GM13977 (cell line): ENCODE measurements at regions not wholly inside any gene's neighbourhood (a gene's known extent, or its start where the extent isn't known, plus 50 kb on each side); places are given as distances from the start of the nearest gene placed in this dataset.

Experiments
- DNase-seq: peaks from one replicate; pipeline ENCODE4 v3.0.0; 2012; ENCODE audit warnings: low spot score
- CTCF ChIP-seq: IDR thresholded peaks from 2 replicates; pipeline ENCODE4 v1.5.1; 2012; ENCODE audit warnings: mild to moderate bottlenecking, control low read depth; ENCODE audit not compliant: insufficient read depth; ENCODE audit errors: extremely low read depth, missing control alignments
- in situ Hi-C: fragments of 300-500 bp; cut with MboI; formaldehyde crosslinking; loops from one replicate; pipeline ENCODE4 v1.12.0; 2022; ENCODE audit warnings: low sequenced_read_pairs, low pct_unique_long_range_greater_than_20kb, mixed read lengths, inconsistent platforms; ENCODE audit not compliant: unreplicated experiment

DNA sequence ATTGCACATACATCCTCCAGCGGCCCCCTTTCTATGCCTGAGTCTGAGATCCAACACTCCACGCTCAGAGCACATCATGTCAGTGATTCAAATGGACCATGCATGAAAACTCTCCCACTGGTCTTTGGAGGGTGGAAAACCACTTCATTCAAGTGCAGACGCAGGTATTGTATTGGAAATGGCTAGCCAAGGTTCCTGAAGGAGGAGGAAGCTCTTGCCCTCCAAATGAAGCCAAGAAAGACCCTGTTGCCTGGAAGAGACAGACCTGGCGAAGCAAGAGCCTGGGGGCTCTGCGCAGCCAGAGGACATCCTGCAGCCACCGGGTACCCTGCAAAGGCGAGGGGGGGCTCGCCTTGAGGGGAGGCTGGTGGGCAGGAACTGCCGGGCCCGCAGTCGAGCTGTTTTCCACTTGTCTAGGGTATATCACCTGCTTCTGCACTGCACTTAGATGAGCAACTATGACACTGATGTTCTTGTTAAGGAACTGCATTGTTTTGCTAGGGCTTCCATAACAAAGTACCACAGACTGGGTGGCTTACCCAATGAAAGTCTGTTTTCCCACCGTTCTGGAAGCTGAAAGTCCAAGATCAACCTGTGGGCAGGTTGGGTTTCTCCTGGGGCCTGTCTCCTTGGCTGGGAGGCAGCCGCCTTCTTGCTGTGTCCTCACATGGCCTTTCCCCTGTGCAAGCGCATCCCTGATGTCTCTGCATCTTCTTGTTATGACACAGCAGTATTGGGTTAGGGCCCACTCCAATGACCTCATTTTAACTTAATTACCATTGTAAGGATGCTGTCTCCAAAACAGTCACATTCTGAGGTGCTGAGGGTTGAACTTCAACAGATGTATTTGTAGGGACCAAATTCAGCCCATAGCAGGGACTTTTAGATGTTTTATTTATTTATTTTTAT lies 233.4 kb downstream of the ARHGAP12 start:
- in situ Hi-C loops: no loop called here
- DNase-seq: no peak
- no peak for TF ChIP-seq CTCF

DNA sequence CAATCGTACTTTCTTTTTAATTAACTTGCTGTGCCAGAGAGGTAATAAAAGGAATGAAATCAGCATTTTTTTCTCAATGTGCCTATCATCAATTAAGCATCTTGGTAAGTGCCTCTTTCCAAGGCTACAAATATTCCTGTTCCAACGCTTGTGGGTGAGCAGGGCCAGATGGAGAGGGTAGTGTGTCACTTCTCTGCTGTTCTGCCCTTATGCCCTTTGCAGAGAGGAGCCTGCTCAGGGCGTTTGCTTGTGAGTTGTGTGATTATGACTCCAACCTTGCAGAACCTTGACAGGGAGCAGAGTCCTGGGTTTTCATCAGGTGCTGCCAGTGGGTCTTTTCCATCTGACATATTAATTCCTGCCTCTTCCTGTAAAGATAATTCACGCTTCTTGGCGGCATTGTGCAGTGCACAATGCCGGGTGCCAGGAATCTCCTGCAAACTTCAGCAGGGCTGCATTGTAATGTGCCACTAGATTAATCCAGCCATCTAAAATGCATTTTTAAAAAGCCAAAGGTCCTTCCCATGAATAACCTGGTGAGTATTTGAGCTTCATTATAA lies 234.4 kb downstream of the ARHGAP12 start:
- in situ Hi-C loops: no loop called here
- DNase-seq: no peak
- TF ChIP-seq CTCF: no peak

DNA sequence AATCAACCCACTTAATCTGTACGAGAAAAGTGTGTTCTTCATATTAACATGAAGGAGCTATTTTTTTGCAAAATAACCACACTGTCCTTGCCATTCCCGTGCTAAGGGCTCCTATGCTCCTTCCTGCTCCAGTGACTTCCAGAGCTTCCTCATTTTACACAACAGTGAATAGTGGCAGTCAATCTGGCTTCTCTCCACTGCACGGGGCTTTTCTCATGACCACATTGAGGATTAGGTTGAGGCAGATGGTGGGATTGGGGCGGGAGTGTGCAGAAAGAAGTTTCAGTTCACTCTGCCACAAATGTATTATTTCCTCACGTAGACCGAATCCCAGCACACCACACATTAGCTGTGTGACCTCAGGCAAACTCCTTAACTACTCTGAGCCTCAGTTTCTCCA lies 235.1 kb downstream of the ARHGAP12 start:
- in situ Hi-C loops: no loop called here
- no peak for DNase-seq
- no peak for TF ChIP-seq CTCF

DNA sequence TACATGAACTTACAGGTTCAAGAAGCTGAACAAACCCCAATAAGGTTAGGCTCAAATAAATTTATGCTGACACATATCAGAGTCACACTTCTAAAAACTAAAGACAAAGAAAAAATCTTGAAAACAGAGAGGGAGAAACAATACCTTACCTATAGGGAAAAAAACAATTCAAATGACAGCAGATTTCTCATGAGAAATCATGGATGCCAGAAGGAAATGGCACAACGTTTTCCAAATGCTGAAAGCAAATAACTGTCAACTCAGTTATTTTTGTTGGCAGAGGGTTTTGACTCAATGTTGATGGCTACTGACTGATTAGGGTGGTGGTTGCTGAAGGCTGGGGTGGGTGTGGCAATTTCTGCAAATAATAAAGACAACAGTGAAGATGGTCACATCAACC lies 239.4 kb downstream of the ARHGAP12 start:
- in situ Hi-C loops: no loop called here
- no peak for TF ChIP-seq CTCF
- DNase-seq: no peak

GRCh38 chr10:31687663-31688482 lies 240.8 kb downstream of the ARHGAP12 start:
- DNase-seq: no peak
- in situ Hi-C loops: no loop called here
- no peak for TF ChIP-seq CTCF

- no peak for TF ChIP-seq CTCF
- no peak for DNase-seq
- in situ Hi-C loops: no loop called here
Measured at GRCh38 chr10:31686599-31686998, 242.0 kb downstream of the ARHGAP12 start.
